Subcutaneous abdominal adipose tissue (tissue), 5 donors: ENCODE measurements at regions not wholly inside any gene's neighbourhood (a gene's known extent, or its start where the extent isn't known, plus 50 kb on each side); places are given as distances from the start of the nearest gene placed in this dataset.
A peak's percentile ranks its signal among the peaks of the same experiment; 100 is the strongest.
"Not testable (repeated sequence)": the region's sequence is repeated elsewhere in the genome, so short reads cannot be mapped to it uniquely, and the experiment has no call there.

Experiments
- H3K27ac ChIP-seq: one replicate; pipeline ENCODE4 v1.7.0; 2013; ENCODE audit warnings: low read depth, mild to moderate bottlenecking, inconsistent platforms, low read length, moderate library complexity
- H3K27me3 ChIP-seq, 5 donors: one replicate each; pipeline ENCODE4 v1.7.0; 2013; ENCODE audit warnings: low read length in 5 of 5, inconsistent platforms in 1 of 5; ENCODE audit not compliant: control insufficient read depth in 5 of 5, insufficient read depth in 4 of 5
- H3K36me3 ChIP-seq, 5 donors: one replicate each; pipeline ENCODE4 v1.7.0; 2013; ENCODE audit warnings: low read length in 5 of 5; ENCODE audit not compliant: control insufficient read depth in 5 of 5, insufficient read depth in 5 of 5
- H3K4me1 ChIP-seq, 5 donors: one replicate each; pipeline ENCODE4 v1.7.0; 2013; ENCODE audit warnings: low read length in 5 of 5, mild to moderate bottlenecking in 3 of 5, moderate library complexity in 1 of 5; ENCODE audit not compliant: control insufficient read depth in 5 of 5, insufficient read depth in 5 of 5
- H3K4me3 ChIP-seq, 5 donors: one replicate each; pipeline ENCODE4 v1.7.0; 2013; ENCODE audit warnings: low read length in 5 of 5, low read depth in 1 of 5
- H3K9ac ChIP-seq, 5 donors: one replicate each; pipeline ENCODE4 v1.7.0; 2013; ENCODE audit warnings: low read length in 5 of 5, mild to moderate bottlenecking in 4 of 5, moderate library complexity in 3 of 5
- H3K9me3 ChIP-seq, 5 donors: one replicate each; pipeline ENCODE4 v1.7.0; 2013; ENCODE audit warnings: low read length in 5 of 5; ENCODE audit not compliant: control insufficient read depth in 5 of 5
- donor health status: healthy.
- donor health status: healthy.
- donor health status: healthy.
- donor health status: healthy.
- donor health status: healthy.

GRCh38 chr16:77488652-77489051 lies 53.8 kb upstream of the ADAMTS18 start:
- no peaks in the 10 kb centered on the region for H3K36me3 ChIP-seq
- H3K4me1 ChIP-seq, result no peaks in the 10 kb centered on the region
- H3K9ac ChIP-seq, result no peak overlapping the region
- no peaks in the 10 kb centered on the region for H3K27me3 ChIP-seq
- H3K27ac ChIP-seq, result no peak overlapping the region
- H3K4me3 ChIP-seq, result no peak overlapping the region
- peaks cover 0 to 3% (median 0%) of the 10 kb centered on the region in 5 donors for H3K9me3 ChIP-seq

DNA sequence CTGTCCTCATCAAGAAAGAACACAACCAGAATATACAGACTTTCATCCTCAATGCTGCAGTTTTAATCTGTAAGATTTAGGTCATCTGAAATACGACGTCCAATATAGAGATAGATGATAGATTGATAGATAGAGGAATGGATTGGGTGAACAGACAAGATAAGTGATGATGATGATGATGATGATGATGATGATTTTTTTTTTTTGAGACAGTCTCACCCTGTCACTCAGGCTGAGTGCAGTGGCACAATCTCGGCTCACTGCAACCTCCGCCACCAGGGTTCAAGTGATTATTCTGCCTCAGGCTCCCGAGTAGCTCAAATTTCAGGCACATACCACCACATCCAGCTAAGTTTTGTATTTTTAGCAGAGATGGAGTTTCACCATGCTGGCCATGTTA lies 56.3 kb upstream of the ADAMTS18 start:
- Histone ChIP-seq H3K27ac (no peak overlapping the region), H3K9ac (no peak overlapping the region), H3K9me3 (peaks cover 0 to 3% (median 0%) of the 10 kb centered on the region in 5 donors), H3K4me3 (no peak overlapping the region), H3K4me1 (no peaks in the 10 kb centered on the region), H3K36me3 (no peaks in the 10 kb centered on the region), H3K27me3 (no peaks in the 10 kb centered on the region)

- Histone ChIP-seq H3K36me3 (no peaks in the 10 kb centered on the region), H3K27ac (no peak overlapping the region), H3K9me3 (peaks cover 0 to 5% (median 0%) of the 10 kb centered on the region in 5 donors), H3K9ac (no peak overlapping the region), H3K4me3 (no peak overlapping the region), H3K27me3 (no peaks in the 10 kb centered on the region), H3K4me1 (peaks cover 4 to 30% (median 29%) of the 10 kb centered on the region in 5 donors)
Observed at GRCh38 chr16:77496934-77497333, 62.1 kb upstream of the ADAMTS18 start.

GRCh38 chr16:77499373-77500285 lies 64.8 kb upstream of the ADAMTS18 start:
- Histone ChIP-seq H3K4me1 (peaks cover 4 to 35% (median 30%) of the 10 kb centered on the region in 5 donors), H3K4me3 (no peak overlapping the region), H3K9ac (no peak overlapping the region), H3K27ac (peak overlapping the region; percentile 53), H3K27me3 (no peaks in the 10 kb centered on the region), H3K36me3 (no peaks in the 10 kb centered on the region), H3K9me3 (peaks cover 0 to 5% (median 0%) of the 10 kb centered on the region in 5 donors)

- Histone ChIP-seq H3K27ac (no peak overlapping the region), H3K4me1 (peaks cover 4 to 35% (median 30%) of the 10 kb centered on the region in 5 donors), H3K27me3 (no peaks in the 10 kb centered on the region), H3K4me3 (no peak overlapping the region), H3K9ac (no peak overlapping the region), H3K9me3 (peaks cover 0 to 5% (median 0%) of the 10 kb centered on the region in 5 donors), H3K36me3 (no peaks in the 10 kb centered on the region)
Observed at GRCh38 chr16:77500286-77500598, 65.4 kb upstream of the ADAMTS18 start.

- no peaks in the 10 kb centered on the region for H3K27me3 ChIP-seq
- H3K4me3 ChIP-seq, result no peak overlapping the region
- peaks cover 0 to 5% (median 0%) of the 10 kb centered on the region in 5 donors for H3K9me3 ChIP-seq
- H3K4me1 ChIP-seq, result peaks cover 4 to 35% (median 30%) of the 10 kb centered on the region in 5 donors
- no peak overlapping the region for H3K9ac ChIP-seq
- no peaks in the 10 kb centered on the region for H3K36me3 ChIP-seq
- no peak overlapping the region for H3K27ac ChIP-seq
Observed at GRCh38 chr16:77500934-77501664, 66.3 kb upstream of the ADAMTS18 start.

- no peak overlapping the region for H3K4me3 ChIP-seq
- no peaks in the 10 kb centered on the region for H3K36me3 ChIP-seq
- no peak overlapping the region for H3K27ac ChIP-seq
- H3K9ac ChIP-seq, result peak overlapping the region in 1 of 5 donors; percentile 26
- H3K9me3 ChIP-seq, result no peaks in the 10 kb centered on the region
- H3K27me3 ChIP-seq, result no peaks in the 10 kb centered on the region
- H3K4me1 ChIP-seq, result peaks cover 4 to 35% (median 30%) of the 10 kb centered on the region in 5 donors
Observed at GRCh38 chr16:77502448-77502847, 67.6 kb upstream of the ADAMTS18 start.

DNA sequence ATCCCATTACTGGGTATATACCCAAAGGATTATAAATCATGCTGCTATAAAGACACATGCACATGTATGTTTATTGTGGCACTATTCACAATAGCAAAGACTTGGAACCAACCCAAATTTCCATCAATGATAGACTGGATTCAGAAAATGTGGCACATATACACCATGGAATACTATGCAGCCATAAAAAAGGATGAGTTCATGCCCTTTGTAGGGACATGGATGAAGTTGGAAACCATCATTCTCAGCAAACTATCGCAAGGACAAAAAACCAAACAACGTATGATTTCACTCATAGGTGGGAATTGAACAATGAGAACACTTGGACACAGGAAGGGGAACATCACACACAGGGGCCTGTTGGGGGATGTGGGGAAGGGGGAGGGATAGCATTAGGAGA lies 71.7 kb upstream of the ADAMTS18 start:
- H3K9me3 ChIP-seq, H3K27ac ChIP-seq, H3K36me3 ChIP-seq, H3K9ac ChIP-seq, H3K4me3 ChIP-seq, H3K27me3 ChIP-seq, H3K4me1 ChIP-seq: not testable (repeated sequence)

- Histone ChIP-seq H3K4me3 (no peak overlapping the region), H3K27ac (no peak overlapping the region), H3K36me3 (no peaks in the 10 kb centered on the region), H3K4me1 (no peaks in the 10 kb centered on the region), H3K9me3 (no peaks in the 10 kb centered on the region), H3K27me3 (no peaks in the 10 kb centered on the region), H3K9ac (no peak overlapping the region)
Observed at GRCh38 chr16:77509051-77509450, 74.2 kb upstream of the ADAMTS18 start.

DNA sequence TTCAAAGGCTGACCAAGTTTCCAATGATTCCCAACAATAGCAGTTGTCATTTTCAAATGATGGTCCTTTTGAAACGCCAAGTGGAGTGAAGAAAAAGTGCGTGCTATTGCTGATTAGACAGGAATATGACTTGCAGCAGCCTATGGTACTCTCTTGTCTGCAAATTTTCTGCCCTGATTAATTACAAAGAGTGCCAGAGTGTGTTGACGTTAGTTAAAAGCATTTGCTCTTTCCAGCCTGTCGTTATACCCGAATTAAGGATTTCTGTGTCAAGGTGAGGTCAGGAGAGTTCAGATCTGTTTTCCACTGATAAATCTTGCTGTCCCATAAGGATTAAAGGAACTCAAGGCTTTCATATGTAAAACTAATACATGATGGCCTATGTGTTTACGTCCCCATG lies 75.0 kb upstream of the ADAMTS18 start:
- Histone ChIP-seq H3K9me3 (no peaks in the 10 kb centered on the region), H3K4me1 (no peaks in the 10 kb centered on the region), H3K4me3 (no peak overlapping the region), H3K9ac (no peak overlapping the region), H3K27ac (no peak overlapping the region), H3K27me3 (no peaks in the 10 kb centered on the region), H3K36me3 (no peaks in the 10 kb centered on the region)
